ENCODE measurements at regions not wholly inside any gene's neighbourhood (a gene's known extent, or its start where the extent isn't known, plus 50 kb on each side); places are given as distances from the start of the nearest gene placed in this dataset.

DNA sequence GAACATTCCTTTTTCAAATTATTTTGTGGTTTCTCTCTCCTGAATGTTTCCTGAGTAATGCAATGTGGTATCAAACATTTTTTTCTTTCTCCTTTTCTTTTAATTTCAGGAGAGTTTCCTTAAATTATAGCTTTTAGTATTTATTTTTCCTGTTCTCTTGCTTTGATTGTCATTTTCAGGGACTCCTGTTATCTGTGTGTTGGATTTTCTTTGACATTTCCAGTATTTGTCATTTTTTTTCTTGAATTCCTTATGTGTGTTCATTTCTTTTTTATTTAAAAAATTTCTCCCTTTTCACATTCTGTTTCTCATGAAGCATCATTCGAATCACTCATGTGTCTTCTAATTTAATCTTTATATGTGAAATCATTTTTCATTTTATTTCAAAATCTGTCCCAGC, 61.0 kb downstream of the NPPC start:
- TF ChIP-seq, protein P1, sequence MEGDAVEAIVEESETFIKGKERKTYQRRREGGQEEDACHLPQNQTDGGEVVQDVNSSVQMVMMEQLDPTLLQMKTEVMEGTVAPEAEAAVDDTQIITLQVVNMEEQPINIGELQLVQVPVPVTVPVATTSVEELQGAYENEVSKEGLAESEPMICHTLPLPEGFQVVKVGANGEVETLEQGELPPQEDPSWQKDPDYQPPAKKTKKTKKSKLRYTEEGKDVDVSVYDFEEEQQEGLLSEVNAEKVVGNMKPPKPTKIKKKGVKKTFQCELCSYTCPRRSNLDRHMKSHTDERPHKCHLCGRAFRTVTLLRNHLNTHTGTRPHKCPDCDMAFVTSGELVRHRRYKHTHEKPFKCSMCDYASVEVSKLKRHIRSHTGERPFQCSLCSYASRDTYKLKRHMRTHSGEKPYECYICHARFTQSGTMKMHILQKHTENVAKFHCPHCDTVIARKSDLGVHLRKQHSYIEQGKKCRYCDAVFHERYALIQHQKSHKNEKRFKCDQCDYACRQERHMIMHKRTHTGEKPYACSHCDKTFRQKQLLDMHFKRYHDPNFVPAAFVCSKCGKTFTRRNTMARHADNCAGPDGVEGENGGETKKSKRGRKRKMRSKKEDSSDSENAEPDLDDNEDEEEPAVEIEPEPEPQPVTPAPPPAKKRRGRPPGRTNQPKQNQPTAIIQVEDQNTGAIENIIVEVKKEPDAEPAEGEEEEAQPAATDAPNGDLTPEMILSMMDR (conservative IDR thresholded peaks at IDR 0.05; ENCODE audit: low read depth, low read length), result no peak
- TF ChIP-seq EZH2 (IDR thresholded peaks at IDR 0.05; ENCODE audit: borderline replicate concordance, low read depth, low read length, poor library complexity, severe bottlenecking), result no peak
